ENCODE measurements at regions not wholly inside any gene's neighbourhood (a gene's known extent, or its start where the extent isn't known, plus 50 kb on each side); places are given as distances from the start of the nearest gene placed in this dataset.

GRCh38 chr5:135150767-135151166 lies 116.7 kb upstream of the PITX1 start:
- TF ChIP-seq SIN3A (IDR thresholded peaks at IDR 0.05; ENCODE audit: borderline replicate concordance, insufficient read depth, low read length) (no peak), TAF1 (IDR thresholded peaks at IDR 0.05; ENCODE audit: borderline replicate concordance, insufficient read depth, low read length) (no peak), FOXP2 (optimal IDR thresholded peaks at IDR 0.05; ENCODE audit: borderline replicate concordance, extremely low read depth, extremely low read length, insufficient read depth) (no peak), POLR2AphosphoS5 (IDR thresholded peaks at IDR 0.05; ENCODE audit: low read depth, low read length) (no peak), REST (IDR thresholded peaks at IDR 0.05; ENCODE audit: insufficient read depth in 1 of 2, low read depth in 2 of 2, low read length in 2 of 2) (no peak)

DNA sequence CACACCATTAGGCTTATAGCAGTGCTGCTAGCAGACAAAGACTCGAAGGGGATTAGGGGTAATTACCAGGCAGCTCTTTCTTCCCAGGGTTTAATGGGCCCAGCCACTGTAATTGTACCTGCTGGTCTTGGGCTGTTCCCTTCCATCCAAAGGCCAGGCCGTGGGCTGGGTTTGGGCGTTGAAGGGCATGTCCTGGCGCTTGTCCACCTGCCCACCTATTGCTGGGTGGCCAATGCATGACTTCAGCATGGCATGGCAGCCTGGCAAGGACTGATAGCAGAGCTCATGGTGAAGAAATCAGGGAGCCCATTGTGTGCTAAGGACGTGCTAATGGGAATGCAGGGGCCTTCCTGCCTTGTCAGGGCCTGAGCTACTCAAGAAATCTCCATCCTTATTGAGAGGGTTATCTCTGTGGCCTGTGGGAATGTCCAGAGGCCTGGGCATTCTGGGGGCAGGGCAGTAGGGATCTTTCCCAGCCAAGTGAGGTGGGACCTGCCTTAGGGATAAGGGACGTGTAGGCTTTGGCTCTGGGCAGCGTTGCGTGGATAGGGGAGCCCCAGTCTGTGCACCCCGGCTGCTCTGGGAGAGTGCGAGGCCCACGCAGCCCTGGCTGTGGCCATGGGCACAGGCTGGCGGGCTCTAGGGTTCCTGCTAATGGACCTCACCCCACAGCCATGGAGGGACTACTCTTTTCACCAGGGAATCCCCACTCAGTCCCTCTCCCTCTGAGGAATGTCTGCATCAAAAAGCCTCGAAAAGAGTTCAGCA lies 116.1 kb upstream of the PITX1 start:
- TF ChIP-seq SIN3A (IDR thresholded peaks at IDR 0.05; ENCODE audit: borderline replicate concordance, insufficient read depth, low read length) (no peak), POLR2AphosphoS5 (IDR thresholded peaks at IDR 0.05; ENCODE audit: low read depth, low read length) (no peak), REST (IDR thresholded peaks at IDR 0.05; ENCODE audit: insufficient read depth in 1 of 2, low read depth in 2 of 2, low read length in 2 of 2) (no peak), TAF1 (IDR thresholded peaks at IDR 0.05; ENCODE audit: borderline replicate concordance, insufficient read depth, low read length) (no peak), FOXP2 (optimal IDR thresholded peaks at IDR 0.05; ENCODE audit: borderline replicate concordance, extremely low read depth, extremely low read length, insufficient read depth) (no peak)

GRCh38 chr5:135149229-135149955 lies 115.4 kb upstream of the PITX1 start:
- TF ChIP-seq SIN3A (IDR thresholded peaks at IDR 0.05; ENCODE audit: borderline replicate concordance, insufficient read depth, low read length): no peak
- TF ChIP-seq REST (IDR thresholded peaks at IDR 0.05; ENCODE audit: insufficient read depth in 1 of 2, low read depth in 2 of 2, low read length in 2 of 2): no peak
- no peak for TF ChIP-seq TAF1 (IDR thresholded peaks at IDR 0.05; ENCODE audit: borderline replicate concordance, insufficient read depth, low read length)
- no peak for TF ChIP-seq POLR2AphosphoS5 (IDR thresholded peaks at IDR 0.05; ENCODE audit: low read depth, low read length)
- TF ChIP-seq FOXP2 (optimal IDR thresholded peaks at IDR 0.05; ENCODE audit: borderline replicate concordance, extremely low read depth, extremely low read length, insufficient read depth): no peak

DNA sequence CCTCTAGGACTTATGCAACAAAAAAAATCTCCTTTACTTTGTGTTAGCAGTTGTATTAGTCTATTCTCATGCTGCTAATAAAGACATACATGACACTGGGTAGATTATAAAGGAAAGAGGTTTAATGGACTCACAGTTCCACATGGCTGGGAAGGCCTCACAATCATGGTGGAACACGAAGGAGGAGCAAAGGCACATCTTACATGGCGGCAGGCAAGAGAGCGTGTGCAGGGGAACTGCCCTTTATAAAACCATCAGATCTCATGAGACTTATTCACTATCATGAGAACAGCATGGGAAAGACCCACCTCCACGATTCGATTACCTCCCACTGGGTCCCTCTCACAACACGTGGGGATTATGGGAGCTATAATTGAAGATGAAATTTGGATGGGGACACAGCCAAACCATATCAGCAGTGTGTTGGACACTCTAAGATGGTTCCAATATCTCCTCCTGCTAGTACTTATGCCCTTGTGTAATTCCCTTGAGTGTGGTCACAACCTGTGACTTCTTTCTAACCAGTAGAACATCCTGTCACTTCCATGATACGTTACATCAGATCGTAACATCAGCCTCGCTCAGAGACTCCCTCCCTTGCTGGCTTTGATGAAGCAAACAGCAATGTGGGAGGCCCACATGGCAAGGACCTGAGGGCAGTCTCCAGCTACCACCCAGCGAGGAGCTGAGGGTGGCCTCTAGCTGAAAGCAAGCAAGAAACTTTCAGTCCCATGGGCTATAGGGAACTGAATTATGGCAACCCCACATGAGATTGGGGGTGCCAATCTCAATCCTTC lies 113.5 kb upstream of the PITX1 start:
- TF ChIP-seq SIN3A (IDR thresholded peaks at IDR 0.05; ENCODE audit: borderline replicate concordance, insufficient read depth, low read length): no peak
- no peak for TF ChIP-seq REST (IDR thresholded peaks at IDR 0.05; ENCODE audit: insufficient read depth in 1 of 2, low read depth in 2 of 2, low read length in 2 of 2)
- TF ChIP-seq FOXP2 (optimal IDR thresholded peaks at IDR 0.05; ENCODE audit: borderline replicate concordance, extremely low read depth, extremely low read length, insufficient read depth): no peak
- no peak for TF ChIP-seq TAF1 (IDR thresholded peaks at IDR 0.05; ENCODE audit: borderline replicate concordance, insufficient read depth, low read length)
- TF ChIP-seq POLR2AphosphoS5 (IDR thresholded peaks at IDR 0.05; ENCODE audit: low read depth, low read length): no peak
